ENCODE measurements at regions not wholly inside any gene's neighbourhood (a gene's known extent, or its start where the extent isn't known, plus 50 kb on each side); places are given as distances from the start of the nearest gene placed in this dataset.
A peak's percentile ranks its signal among the peaks of the same experiment; 100 is the strongest.

GRCh38 chr10:4034907-4035598 lies 250.0 kb upstream of the KLF6 start (continued):
- TF ChIP-seq E2F6 (IDR thresholded peaks at IDR 0.05; ENCODE audit: borderline replicate concordance in 1 of 2, extremely low read depth in 1 of 2, insufficient read depth in 1 of 2, insufficient read length in 1 of 2, low read depth in 1 of 2, low read length in 1 of 2, poor library complexity in 1 of 2, severe bottlenecking in 1 of 2): no peak
- TF ChIP-seq, protein P1, sequence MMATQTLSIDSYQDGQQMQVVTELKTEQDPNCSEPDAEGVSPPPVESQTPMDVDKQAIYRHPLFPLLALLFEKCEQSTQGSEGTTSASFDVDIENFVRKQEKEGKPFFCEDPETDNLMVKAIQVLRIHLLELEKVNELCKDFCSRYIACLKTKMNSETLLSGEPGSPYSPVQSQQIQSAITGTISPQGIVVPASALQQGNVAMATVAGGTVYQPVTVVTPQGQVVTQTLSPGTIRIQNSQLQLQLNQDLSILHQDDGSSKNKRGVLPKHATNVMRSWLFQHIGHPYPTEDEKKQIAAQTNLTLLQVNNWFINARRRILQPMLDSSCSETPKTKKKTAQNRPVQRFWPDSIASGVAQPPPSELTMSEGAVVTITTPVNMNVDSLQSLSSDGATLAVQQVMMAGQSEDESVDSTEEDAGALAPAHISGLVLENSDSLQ (IDR thresholded peaks at IDR 0.05): peak; percentile 34; the same call in 1 of the 2 replicates
- TF ChIP-seq ZNF507 (tag; conservative IDR thresholded peaks at IDR 0.05): no peak
- peak; percentile 53 for TF ChIP-seq L3MBTL2 (IDR thresholded peaks at IDR 0.05)

DNA sequence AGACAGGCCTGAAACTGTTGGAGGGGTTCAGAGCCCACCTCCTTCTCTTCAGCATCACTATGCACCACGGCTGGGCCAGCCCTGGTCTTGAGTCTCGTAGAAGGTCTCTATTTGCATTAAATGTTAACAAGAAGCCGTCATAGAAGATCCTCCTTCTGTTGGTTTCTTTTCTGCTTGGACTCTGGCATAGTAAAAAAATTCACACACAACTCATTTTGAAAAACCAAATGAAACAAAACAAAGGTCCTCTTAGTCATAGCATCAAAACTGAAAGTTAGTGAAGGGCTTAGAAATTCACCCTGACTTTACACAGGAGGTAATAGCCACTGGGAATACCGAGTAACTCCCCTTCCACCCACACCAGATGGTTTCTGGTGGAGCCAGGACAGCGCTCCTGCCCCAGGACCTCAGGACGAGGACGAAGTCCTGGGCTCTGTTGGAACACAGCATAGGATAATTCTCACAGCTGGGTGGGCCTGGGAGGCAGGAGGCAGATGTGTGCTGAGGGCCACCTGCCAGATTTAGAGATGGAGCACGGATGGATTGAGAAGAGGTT lies 248.4 kb upstream of the KLF6 start:
- Histone ChIP-seq H3K36me3 (ENCODE audit: control insufficient read depth, insufficient read depth, low read length) (no peaks in the 10 kb centered on the region), H3K79me2 (ENCODE audit: control insufficient read depth, insufficient read depth, low read length) (no peaks in the 10 kb centered on the region), H4K20me1 (replicated peaks; ENCODE audit: control insufficient read depth, insufficient read depth, low read length) (no peaks in the 10 kb centered on the region), H3K4me1 (replicated peaks in 1 of 2; ENCODE audit: control insufficient read depth in 2 of 2, insufficient read depth in 2 of 2, low read length in 2 of 2) (no peaks in the 10 kb centered on the region), H3K4me3 (no peak overlapping the region), H2AFZ (ENCODE audit: low read depth, low read length) (no peak overlapping the region), H3K27ac (ENCODE audit: extremely low read depth, low read depth, low read length) (no peak overlapping the region), H3K27me3 (ENCODE audit: control insufficient read depth in 2 of 2, insufficient read depth in 2 of 2, low read length in 2 of 2) (peaks cover 0 to 12% of the 10 kb centered on the region in 2 experiments; a peak in 2 of 5 replicates), H3K4me2 (ENCODE audit: insufficient read depth, low read length) (no peak overlapping the region), H3K9ac (ENCODE audit: insufficient read depth in 1 of 2, low read depth in 2 of 2, low read length in 2 of 2) (no peak overlapping the region), H3K9me3 (replicated peaks; ENCODE audit: control insufficient read depth, insufficient read depth, low read depth, low read length) (no peaks in the 10 kb centered on the region), H3K9me1 (ENCODE audit: control insufficient read depth, insufficient read depth, low read length) (no peaks in the 10 kb centered on the region)
- TF ChIP-seq NCOA6 (IDR thresholded peaks at IDR 0.05): no peak
- BruUV-seq (replicated peaks): no TSS peak
- in situ Hi-C loops (cut with MboI): no loop called here
- 11% methylated on average over 8 of the region's 8 CpGs for WGBS (ENCODE audit: insufficient coverage, low coverage, missing lambda C conversion rate)
- POLR2A ChIA-PET: no interaction called here
- ATAC-seq (no peak), DNase-seq (ENCODE audit: extremely low read depth in 1 of 4, low spot score in 3 of 4) (no peak), FAIRE-seq (no peak)
- CTCF ChIA-PET (ENCODE audit: low intra/inter-chr PET ratio): no interaction called here
- intact Hi-C loops (cut with micrococcal nuclease): no loop called here

Measured in K562 (cell line).